ENCODE measurements at regions not wholly inside any gene's neighbourhood (a gene's known extent, or its start where the extent isn't known, plus 50 kb on each side); places are given as distances from the start of the nearest gene placed in this dataset.
"Not testable (repeated sequence)": the region's sequence is repeated elsewhere in the genome, so short reads cannot be mapped to it uniquely, and the experiment has no call there.

GRCh38 chr13:87322386-87322785 is 348.8 kb upstream of the SLITRK5 start:
- Histone ChIP-seq H3K27me3 (no peaks in the 10 kb centered on the region), H3K9me3 (peaks cover 0 to 3% (median 0%) of the 10 kb centered on the region in 4 donors), H3K4me1 (no peaks in the 10 kb centered on the region), H3K27ac (no peak overlapping the region), H3K4me3 (no peak overlapping the region), H3K36me3 (no peaks in the 10 kb centered on the region)
- ATAC-seq (ENCODE audit: low FRiP score in 2 of 2) (no peak), DNase-seq (no peak)
- WGBS, 2 donors = 80 to 94% methylated on average over 3 of the region's 3 CpGs
- no peak for TF ChIP-seq EP300 (IDR thresholded peaks at IDR 0.05)
- TF ChIP-seq CTCF (IDR thresholded peaks at IDR 0.05) = no peak
- TF ChIP-seq POLR2A (IDR thresholded peaks at IDR 0.05) = no peak
- no peak for TF ChIP-seq POLR2AphosphoS5 (IDR thresholded peaks at IDR 0.05)

GRCh38 chr13:87324558-87324957 is 346.6 kb upstream of the SLITRK5 start:
- no peaks in the 10 kb centered on the region for H3K36me3 ChIP-seq
- H3K27ac ChIP-seq = no peak overlapping the region
- 85 to 86% methylated on average over 3 of the region's 3 CpGs for WGBS, 2 donors
- no peaks in the 10 kb centered on the region for H3K4me1 ChIP-seq
- no peak for ATAC-seq (ENCODE audit: low FRiP score in 2 of 2)
- H3K4me3 ChIP-seq = no peak overlapping the region
- no peak for DNase-seq
- peaks cover 0 to 3% (median 0%) of the 10 kb centered on the region in 4 donors for H3K9me3 ChIP-seq
- no peaks in the 10 kb centered on the region for H3K27me3 ChIP-seq
- TF ChIP-seq POLR2A (IDR thresholded peaks at IDR 0.05) (no peak), CTCF (IDR thresholded peaks at IDR 0.05) (no peak), EP300 (IDR thresholded peaks at IDR 0.05) (no peak), POLR2AphosphoS5 (IDR thresholded peaks at IDR 0.05) (no peak)

GRCh38 chr13:87331178-87331577 is 340.0 kb upstream of the SLITRK5 start:
- TF ChIP-seq POLR2AphosphoS5 (IDR thresholded peaks at IDR 0.05) (no peak), CTCF (IDR thresholded peaks at IDR 0.05) (no peak), EP300 (IDR thresholded peaks at IDR 0.05) (no peak), POLR2A (IDR thresholded peaks at IDR 0.05) (no peak)
- 35 to 41% methylated on average over 3 of the region's 3 CpGs for WGBS, 2 donors
- no peaks in the 10 kb centered on the region for H3K4me1 ChIP-seq
- ATAC-seq (ENCODE audit: low FRiP score in 2 of 2) (peak in 1 of 2 donors; percentile 10), DNase-seq (peak in 1 of 2 donors; percentile 61)
- H3K36me3 ChIP-seq = no peaks in the 10 kb centered on the region
- H3K27me3 ChIP-seq = no peaks in the 10 kb centered on the region
- H3K27ac ChIP-seq = no peak overlapping the region
- no peak overlapping the region for H3K4me3 ChIP-seq
- H3K9me3 ChIP-seq = peaks cover 0 to 7% (median 2%) of the 10 kb centered on the region in 4 donors

- Histone ChIP-seq H3K36me3 (no peaks in the 10 kb centered on the region), H3K27ac (no peak overlapping the region), H3K4me1 (no peaks in the 10 kb centered on the region), H3K27me3 (no peaks in the 10 kb centered on the region), H3K9me3 (peaks cover 0 to 7% (median 0%) of the 10 kb centered on the region in 4 donors), H3K4me3 (no peak overlapping the region)
- 76 to 78% methylated on average over 5 of the region's 5 CpGs for WGBS, 2 donors
- TF ChIP-seq EP300 (IDR thresholded peaks at IDR 0.05) = no peak
- TF ChIP-seq POLR2AphosphoS5 (IDR thresholded peaks at IDR 0.05) = no peak
- TF ChIP-seq POLR2A (IDR thresholded peaks at IDR 0.05) = no peak
- TF ChIP-seq CTCF (IDR thresholded peaks at IDR 0.05) = no peak
- ATAC-seq (ENCODE audit: low FRiP score in 2 of 2) (no peak), DNase-seq (no peak)
These were observed 337.6 kb upstream of the SLITRK5 start for GRCh38 chr13:87333599-87333998.

GRCh38 chr13:87334176-87334575 is 337.0 kb upstream of the SLITRK5 start:
- H3K36me3 ChIP-seq = no peaks in the 10 kb centered on the region
- H3K27ac ChIP-seq = no peak overlapping the region
- DNase-seq (no peak), ATAC-seq (ENCODE audit: low FRiP score in 2 of 2) (no peak)
- H3K4me1 ChIP-seq = no peaks in the 10 kb centered on the region
- no peak overlapping the region for H3K4me3 ChIP-seq
- H3K27me3 ChIP-seq = no peaks in the 10 kb centered on the region
- WGBS, 2 donors = 94 to 97% methylated on average over 8 of the region's 8 CpGs
- H3K9me3 ChIP-seq = peaks cover 0 to 7% (median 0%) of the 10 kb centered on the region in 4 donors
- TF ChIP-seq POLR2A (IDR thresholded peaks at IDR 0.05) (no peak), EP300 (IDR thresholded peaks at IDR 0.05) (no peak), CTCF (IDR thresholded peaks at IDR 0.05) (no peak), POLR2AphosphoS5 (IDR thresholded peaks at IDR 0.05) (no peak)

- H3K27ac ChIP-seq; H3K36me3 ChIP-seq; H3K4me1 ChIP-seq; ATAC-seq (ENCODE audit: low FRiP score in 2 of 2); DNase-seq; H3K27me3 ChIP-seq; H3K4me3 ChIP-seq; H3K9me3 ChIP-seq: not testable (repeated sequence)
- WGBS, 2 donors = 68 to 74% methylated on average over 8 of the region's 8 CpGs
These were observed 334.8 kb upstream of the SLITRK5 start for GRCh38 chr13:87336346-87336889.
